DOHH2 (cell line): ENCODE measurements at regions not wholly inside any gene's neighbourhood (a gene's known extent, or its start where the extent isn't known, plus 50 kb on each side); places are given as distances from the start of the nearest gene placed in this dataset.

Experiments
- EZH2phosphoT487 ChIP-seq: fragments of 200-600 bp; sonication (generic); IDR thresholded peaks from 2 replicates; pipeline ENCODE4 v1.6.1; 2017; ENCODE audit warnings: borderline replicate concordance, mild to moderate bottlenecking, antibody characterized with exemption, low read length, moderate library complexity, mixed read lengths
- TF ChIP-seq, protein P1 (sequence below): fragments of 200-600 bp; sonication (generic); IDR thresholded peaks from one replicate; pipeline ENCODE4 v1.5.1; 2014; ENCODE audit warnings: antibody characterized with exemption, mild to moderate bottlenecking, low read depth, low read length; ENCODE audit not compliant: poor library complexity, severe bottlenecking

GRCh38 chr5:163947848-163948666 lies 442.6 kb downstream of the MAT2B start:
- TF ChIP-seq, protein P1, sequence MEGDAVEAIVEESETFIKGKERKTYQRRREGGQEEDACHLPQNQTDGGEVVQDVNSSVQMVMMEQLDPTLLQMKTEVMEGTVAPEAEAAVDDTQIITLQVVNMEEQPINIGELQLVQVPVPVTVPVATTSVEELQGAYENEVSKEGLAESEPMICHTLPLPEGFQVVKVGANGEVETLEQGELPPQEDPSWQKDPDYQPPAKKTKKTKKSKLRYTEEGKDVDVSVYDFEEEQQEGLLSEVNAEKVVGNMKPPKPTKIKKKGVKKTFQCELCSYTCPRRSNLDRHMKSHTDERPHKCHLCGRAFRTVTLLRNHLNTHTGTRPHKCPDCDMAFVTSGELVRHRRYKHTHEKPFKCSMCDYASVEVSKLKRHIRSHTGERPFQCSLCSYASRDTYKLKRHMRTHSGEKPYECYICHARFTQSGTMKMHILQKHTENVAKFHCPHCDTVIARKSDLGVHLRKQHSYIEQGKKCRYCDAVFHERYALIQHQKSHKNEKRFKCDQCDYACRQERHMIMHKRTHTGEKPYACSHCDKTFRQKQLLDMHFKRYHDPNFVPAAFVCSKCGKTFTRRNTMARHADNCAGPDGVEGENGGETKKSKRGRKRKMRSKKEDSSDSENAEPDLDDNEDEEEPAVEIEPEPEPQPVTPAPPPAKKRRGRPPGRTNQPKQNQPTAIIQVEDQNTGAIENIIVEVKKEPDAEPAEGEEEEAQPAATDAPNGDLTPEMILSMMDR, result no peak
- no peak for TF ChIP-seq EZH2phosphoT487
